Neural cell (in vitro differentiated cells): ENCODE measurements at regions not wholly inside any gene's neighbourhood (a gene's known extent, or its start where the extent isn't known, plus 50 kb on each side); places are given as distances from the start of the nearest gene placed in this dataset.

Experiments
- EP300 ChIP-seq: fragments of 450-650 bp; conservative IDR thresholded peaks from 2 replicates; pipeline ENCODE4 v1.6.1; 2014; ENCODE audit warnings: antibody characterized with exemption, mild to moderate bottlenecking, moderate library complexity; ENCODE audit not compliant: poor library complexity, severe bottlenecking
- EZH2 ChIP-seq: fragments of 200-600, 300-800 bp; shearing (Covaris generic), sonication (generic); IDR thresholded peaks from 2 replicates; pipeline ENCODE4 v1.6.1; 2014; ENCODE audit warnings: antibody characterized with exemption, low read length, borderline replicate concordance, mild to moderate bottlenecking; ENCODE audit not compliant: insufficient read depth, poor library complexity, severe bottlenecking
- MXI1 ChIP-seq: fragments of 450-650 bp; conservative IDR thresholded peaks from 2 replicates; pipeline ENCODE4 v1.6.1; 2014; ENCODE audit warnings: antibody characterized with exemption, mild to moderate bottlenecking; ENCODE audit not compliant: poor library complexity, severe bottlenecking
- POLR2AphosphoS5 ChIP-seq: IDR thresholded peaks from 2 replicates; pipeline ENCODE4 v1.6.1; 2012
- RAD21 ChIP-seq: fragments of 450-650 bp; conservative IDR thresholded peaks from 2 replicates; pipeline ENCODE4 v1.6.1; 2014; ENCODE audit warnings: antibody characterized with exemption, mild to moderate bottlenecking, moderate library complexity
- SMC3 ChIP-seq: fragments of 450-650 bp; conservative IDR thresholded peaks from 2 replicates; pipeline ENCODE4 v1.6.1; 2014; ENCODE audit warnings: antibody characterized with exemption, mild to moderate bottlenecking, moderate library complexity; ENCODE audit not compliant: poor library complexity
- TAF1 ChIP-seq: IDR thresholded peaks from 2 replicates; pipeline ENCODE4 v1.6.1; 2012; ENCODE audit warnings: low read depth
- TF ChIP-seq, protein P1 (sequence below): IDR thresholded peaks from 2 replicates; pipeline ENCODE4 v1.6.1; 2012; ENCODE audit warnings: borderline replicate concordance
- TF ChIP-seq, protein P2 (sequence below): fragments of 450-650 bp; IDR thresholded peaks from 2 replicates; pipeline ENCODE4 v1.5.1; 2014; ENCODE audit warnings: antibody characterized with exemption, mild to moderate bottlenecking, moderate library complexity; ENCODE audit not compliant: poor library complexity, severe bottlenecking

DNA sequence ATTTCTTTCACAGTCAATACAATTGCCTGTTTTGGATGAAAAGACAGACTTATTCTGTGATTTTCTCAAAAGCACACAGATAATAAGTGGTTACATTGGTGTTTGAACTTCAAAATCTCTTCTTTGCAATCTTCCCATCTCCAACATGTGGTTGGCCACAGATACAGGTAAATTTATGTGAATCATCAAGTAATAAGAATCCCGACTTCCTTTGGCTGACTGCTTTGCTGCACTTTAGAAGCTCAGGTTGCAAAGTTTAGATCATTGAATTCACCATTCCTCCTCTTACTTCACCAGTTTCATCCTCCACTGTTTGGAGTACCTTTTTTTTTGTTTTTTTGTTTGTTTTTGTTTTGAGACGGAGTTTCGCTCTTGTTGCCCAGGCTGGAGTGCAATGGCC lies 56.5 kb upstream of the ADRB2 start:
- TF ChIP-seq, protein P1, sequence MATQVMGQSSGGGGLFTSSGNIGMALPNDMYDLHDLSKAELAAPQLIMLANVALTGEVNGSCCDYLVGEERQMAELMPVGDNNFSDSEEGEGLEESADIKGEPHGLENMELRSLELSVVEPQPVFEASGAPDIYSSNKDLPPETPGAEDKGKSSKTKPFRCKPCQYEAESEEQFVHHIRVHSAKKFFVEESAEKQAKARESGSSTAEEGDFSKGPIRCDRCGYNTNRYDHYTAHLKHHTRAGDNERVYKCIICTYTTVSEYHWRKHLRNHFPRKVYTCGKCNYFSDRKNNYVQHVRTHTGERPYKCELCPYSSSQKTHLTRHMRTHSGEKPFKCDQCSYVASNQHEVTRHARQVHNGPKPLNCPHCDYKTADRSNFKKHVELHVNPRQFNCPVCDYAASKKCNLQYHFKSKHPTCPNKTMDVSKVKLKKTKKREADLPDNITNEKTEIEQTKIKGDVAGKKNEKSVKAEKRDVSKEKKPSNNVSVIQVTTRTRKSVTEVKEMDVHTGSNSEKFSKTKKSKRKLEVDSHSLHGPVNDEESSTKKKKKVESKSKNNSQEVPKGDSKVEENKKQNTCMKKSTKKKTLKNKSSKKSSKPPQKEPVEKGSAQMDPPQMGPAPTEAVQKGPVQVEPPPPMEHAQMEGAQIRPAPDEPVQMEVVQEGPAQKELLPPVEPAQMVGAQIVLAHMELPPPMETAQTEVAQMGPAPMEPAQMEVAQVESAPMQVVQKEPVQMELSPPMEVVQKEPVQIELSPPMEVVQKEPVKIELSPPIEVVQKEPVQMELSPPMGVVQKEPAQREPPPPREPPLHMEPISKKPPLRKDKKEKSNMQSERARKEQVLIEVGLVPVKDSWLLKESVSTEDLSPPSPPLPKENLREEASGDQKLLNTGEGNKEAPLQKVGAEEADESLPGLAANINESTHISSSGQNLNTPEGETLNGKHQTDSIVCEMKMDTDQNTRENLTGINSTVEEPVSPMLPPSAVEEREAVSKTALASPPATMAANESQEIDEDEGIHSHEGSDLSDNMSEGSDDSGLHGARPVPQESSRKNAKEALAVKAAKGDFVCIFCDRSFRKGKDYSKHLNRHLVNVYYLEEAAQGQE: no peak
- TF ChIP-seq, protein P2, sequence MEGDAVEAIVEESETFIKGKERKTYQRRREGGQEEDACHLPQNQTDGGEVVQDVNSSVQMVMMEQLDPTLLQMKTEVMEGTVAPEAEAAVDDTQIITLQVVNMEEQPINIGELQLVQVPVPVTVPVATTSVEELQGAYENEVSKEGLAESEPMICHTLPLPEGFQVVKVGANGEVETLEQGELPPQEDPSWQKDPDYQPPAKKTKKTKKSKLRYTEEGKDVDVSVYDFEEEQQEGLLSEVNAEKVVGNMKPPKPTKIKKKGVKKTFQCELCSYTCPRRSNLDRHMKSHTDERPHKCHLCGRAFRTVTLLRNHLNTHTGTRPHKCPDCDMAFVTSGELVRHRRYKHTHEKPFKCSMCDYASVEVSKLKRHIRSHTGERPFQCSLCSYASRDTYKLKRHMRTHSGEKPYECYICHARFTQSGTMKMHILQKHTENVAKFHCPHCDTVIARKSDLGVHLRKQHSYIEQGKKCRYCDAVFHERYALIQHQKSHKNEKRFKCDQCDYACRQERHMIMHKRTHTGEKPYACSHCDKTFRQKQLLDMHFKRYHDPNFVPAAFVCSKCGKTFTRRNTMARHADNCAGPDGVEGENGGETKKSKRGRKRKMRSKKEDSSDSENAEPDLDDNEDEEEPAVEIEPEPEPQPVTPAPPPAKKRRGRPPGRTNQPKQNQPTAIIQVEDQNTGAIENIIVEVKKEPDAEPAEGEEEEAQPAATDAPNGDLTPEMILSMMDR: no peak
- TF ChIP-seq EZH2: no peak
- no peak for TF ChIP-seq TAF1
- TF ChIP-seq EP300: no peak
- no peak for TF ChIP-seq POLR2AphosphoS5
- no peak for TF ChIP-seq RAD21
- TF ChIP-seq SMC3: no peak
- TF ChIP-seq MXI1: no peak
